C4-2B (cell line): ENCODE measurements at regions not wholly inside any gene's neighbourhood (a gene's known extent, or its start where the extent isn't known, plus 50 kb on each side); places are given as distances from the start of the nearest gene placed in this dataset.

Experiments
- H3K27ac ChIP-seq: fragments of 450-650 bp; 2 replicates; pipeline ENCODE4 v1.5.1; 2017
- ZFX ChIP-seq: fragments of 450-650 bp; IDR thresholded peaks from 2 replicates; pipeline ENCODE4 v1.6.1; 2017
- TF ChIP-seq, protein P1 (sequence below): fragments of 450-650 bp; conservative IDR thresholded peaks from 2 replicates; pipeline ENCODE4 v1.5.1; 2017; ENCODE audit warnings: mild to moderate bottlenecking

DNA sequence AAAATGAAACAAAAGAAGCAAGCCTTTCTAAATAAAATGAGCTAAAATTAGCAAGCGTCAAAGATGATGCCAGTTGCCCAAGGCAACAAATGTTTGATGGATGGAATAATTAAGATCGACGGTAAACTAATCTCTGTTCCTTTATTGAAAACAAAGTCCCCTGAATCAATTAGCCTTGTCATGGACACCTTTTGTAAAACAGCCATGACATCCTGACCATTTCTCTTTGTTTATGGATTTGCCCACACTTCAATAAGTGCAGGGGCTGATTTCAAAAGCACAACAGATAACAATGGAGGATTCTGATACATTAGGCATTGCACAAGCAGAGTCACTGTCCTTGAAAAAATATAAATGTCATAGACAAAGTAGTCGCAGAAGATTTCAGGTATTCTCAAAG lies 160.1 kb upstream of the HNRNPA3 start:
- TF ChIP-seq, protein P1, sequence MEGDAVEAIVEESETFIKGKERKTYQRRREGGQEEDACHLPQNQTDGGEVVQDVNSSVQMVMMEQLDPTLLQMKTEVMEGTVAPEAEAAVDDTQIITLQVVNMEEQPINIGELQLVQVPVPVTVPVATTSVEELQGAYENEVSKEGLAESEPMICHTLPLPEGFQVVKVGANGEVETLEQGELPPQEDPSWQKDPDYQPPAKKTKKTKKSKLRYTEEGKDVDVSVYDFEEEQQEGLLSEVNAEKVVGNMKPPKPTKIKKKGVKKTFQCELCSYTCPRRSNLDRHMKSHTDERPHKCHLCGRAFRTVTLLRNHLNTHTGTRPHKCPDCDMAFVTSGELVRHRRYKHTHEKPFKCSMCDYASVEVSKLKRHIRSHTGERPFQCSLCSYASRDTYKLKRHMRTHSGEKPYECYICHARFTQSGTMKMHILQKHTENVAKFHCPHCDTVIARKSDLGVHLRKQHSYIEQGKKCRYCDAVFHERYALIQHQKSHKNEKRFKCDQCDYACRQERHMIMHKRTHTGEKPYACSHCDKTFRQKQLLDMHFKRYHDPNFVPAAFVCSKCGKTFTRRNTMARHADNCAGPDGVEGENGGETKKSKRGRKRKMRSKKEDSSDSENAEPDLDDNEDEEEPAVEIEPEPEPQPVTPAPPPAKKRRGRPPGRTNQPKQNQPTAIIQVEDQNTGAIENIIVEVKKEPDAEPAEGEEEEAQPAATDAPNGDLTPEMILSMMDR = no peak
- TF ChIP-seq ZFX = no peak

DNA sequence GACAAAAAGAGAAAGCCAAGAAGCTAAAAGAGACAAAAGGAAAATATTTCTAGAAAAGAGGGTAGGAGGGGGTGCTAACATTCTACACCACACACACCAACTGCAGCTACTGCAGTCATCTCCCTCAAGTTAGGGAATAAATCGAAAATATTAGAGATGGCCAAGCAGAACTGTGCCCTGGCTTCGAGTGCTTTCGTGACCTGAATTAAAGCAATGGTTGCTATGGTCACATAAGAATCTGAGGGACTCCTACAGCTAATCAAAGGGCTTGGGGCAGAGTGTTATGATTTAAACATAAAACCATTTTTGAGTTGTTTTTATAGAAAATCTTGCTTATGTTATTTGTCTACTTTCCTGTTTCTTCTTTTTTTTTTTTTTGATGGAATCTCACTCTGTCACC lies 159.6 kb upstream of the HNRNPA3 start:
- no peak overlapping the region for H3K27ac ChIP-seq
- TF ChIP-seq, protein P1 = no peak
- no peak for TF ChIP-seq ZFX

More for the DNA sequence above, 160.1 kb upstream of the HNRNPA3 start:
- no peak overlapping the region for H3K27ac ChIP-seq

DNA sequence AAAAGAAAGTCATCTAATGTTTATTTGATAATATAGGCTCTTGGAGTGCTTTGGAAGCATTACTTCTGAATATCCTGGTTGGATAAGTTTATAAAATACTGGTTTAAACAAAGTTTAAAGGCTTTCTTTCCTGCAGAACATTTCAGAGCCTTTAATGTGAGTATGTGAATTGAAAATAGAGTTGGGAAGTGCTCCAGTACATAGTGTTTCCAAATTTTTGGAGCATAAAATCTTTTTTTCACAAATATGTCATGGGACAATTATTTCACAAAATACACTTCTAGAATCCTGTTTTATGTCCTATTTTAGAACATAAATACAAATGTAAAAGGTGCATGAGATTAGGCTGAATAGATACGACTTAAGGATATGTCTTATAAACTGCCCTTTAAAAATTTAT lies 158.9 kb upstream of the HNRNPA3 start:
- H3K27ac ChIP-seq = no peak overlapping the region
- TF ChIP-seq, protein P1 = no peak

DNA sequence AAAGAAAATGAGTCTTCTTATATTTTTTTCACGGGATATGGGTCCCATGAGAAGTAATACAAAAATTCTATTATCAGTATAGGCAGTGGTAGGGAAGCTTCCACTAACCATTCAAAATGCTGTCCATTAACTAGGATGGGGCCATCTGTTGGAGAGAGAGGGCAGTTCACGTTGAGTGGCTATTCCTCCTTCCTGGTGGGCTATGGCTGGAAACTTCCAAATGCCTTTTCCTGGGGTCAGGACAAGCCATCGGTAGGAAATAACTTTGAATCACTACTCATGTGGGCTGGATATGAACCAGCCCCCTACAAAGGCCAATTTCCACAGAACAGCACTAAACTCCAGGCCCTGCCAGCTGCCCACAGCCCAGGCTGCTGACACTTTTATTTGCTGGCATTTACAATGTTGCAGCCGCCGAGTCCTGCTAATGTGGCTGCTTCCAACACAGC lies 156.1 kb upstream of the HNRNPA3 start:
- no peak overlapping the region for H3K27ac ChIP-seq
- no peak for TF ChIP-seq ZFX
- TF ChIP-seq, protein P1 = no peak; the same call in 1 of the 2 replicates

DNA sequence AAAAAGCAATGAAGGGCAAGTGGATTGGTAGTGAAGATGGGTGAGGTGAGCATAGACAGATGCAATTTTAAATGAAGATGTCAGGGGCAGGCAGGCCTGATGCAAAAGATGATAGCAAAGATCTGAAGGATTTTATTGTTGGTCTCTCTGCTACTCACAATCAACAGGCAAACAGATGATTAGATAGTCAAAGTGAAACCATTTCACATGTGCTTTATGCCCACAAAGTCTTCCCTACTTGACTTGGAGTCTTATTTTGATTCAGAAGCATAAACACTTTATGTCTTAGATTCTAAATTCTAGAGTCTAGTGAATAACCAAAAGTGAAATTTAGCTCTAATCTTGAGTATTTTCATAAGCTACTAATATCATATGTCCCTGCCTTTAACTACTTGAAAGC lies 153.8 kb upstream of the HNRNPA3 start:
- no peak for TF ChIP-seq ZFX
- TF ChIP-seq, protein P1 = no peak
- no peak overlapping the region for H3K27ac ChIP-seq

DNA sequence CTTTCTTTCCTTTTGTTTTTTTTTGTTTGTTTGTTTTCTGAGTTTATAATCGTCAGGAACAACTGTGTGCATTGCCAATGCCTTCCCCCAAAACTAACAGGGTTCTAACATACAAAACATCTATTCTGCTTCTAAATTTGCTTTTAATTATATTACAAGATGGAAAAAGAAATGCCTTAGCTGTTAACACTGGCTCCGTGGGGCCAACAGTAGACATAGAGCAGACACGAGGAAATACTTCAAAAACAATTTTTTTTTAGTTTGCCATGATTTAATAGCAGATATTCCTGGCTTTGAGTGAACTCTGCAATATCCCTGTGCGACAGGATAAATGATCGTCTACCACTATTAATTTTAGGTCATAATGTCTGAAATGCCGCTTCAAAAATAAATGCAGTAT lies 153.3 kb upstream of the HNRNPA3 start:
- no peak for TF ChIP-seq ZFX
- TF ChIP-seq, protein P1 = no peak
- H3K27ac ChIP-seq = no peak overlapping the region

DNA sequence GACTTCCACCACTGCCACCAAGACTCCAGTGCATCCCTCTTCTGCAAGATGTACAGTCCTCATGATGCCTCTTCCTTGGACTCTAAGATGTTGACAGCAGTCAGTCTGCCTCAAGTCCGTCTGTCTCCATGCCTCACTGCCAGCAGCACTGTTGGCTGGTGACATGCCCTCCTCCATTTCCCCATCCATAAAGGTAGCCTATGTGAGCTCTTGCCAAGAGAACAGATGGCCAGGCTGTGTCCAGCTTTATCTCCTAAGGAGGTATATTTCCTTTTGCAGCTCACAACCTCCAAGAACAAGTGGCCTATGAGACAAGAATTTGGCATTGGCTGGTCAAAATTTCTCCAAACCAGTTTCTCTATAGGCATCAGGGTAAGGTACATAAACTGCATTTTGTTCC lies 149.3 kb upstream of the HNRNPA3 start:
- H3K27ac ChIP-seq = no peak overlapping the region
- TF ChIP-seq ZFX = no peak
- TF ChIP-seq, protein P1 = no peak
